Ovary (tissue), 3 donors: ENCODE measurements at regions not wholly inside any gene's neighbourhood (a gene's known extent, or its start where the extent isn't known, plus 50 kb on each side); places are given as distances from the start of the nearest gene placed in this dataset.

Experiments used
- POLR2A ChIP-seq: fragments of 450-650 bp; IDR thresholded peaks from one replicate; pipeline ENCODE4 v1.6.1; 2017; ENCODE audit warnings: antibody characterized with exemption, mild to moderate bottlenecking, moderate library complexity
- TF ChIP-seq, protein P1 (sequence below), 3 donors: fragments of 450-650 bp in 2 of 3; fragments of 200-600 bp in 1 of 3; IDR thresholded peaks; one replicate each; pipeline versions ENCODE4 v1.5.1 to v1.8.0; 2016 to 2022; ENCODE audit warnings: antibody characterized with exemption in 3 of 3, mild to moderate bottlenecking in 1 of 3
- donor health status: DM: no; HTN: no; CAD: no.

DNA sequence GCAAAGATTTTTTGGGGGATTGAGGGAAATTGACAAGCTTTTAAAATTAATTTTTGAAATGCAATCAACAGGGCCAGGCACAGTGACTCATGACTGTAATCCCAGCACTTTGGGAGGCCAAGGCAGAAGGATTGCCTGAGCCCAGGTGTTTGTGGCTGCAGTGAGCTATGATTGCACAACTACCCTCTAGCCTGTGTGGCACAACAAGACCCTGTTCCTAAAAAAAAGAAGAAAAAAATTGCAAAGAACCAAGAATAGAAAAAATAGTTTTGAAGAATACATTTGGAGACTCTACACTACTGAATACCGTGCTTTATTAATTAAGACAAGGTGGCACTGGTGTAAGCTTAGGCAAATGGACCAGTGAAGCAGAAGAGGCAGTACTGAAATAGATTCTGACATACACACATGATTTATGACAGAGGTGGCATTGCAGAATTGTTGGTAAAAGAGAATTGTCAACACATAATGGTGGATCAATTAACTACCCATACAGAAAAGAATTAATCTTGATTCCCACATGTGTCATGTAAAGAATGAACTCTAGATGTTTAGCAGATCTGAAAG, 443.3 kb upstream of the ATP11B start:
- TF ChIP-seq, protein P1, sequence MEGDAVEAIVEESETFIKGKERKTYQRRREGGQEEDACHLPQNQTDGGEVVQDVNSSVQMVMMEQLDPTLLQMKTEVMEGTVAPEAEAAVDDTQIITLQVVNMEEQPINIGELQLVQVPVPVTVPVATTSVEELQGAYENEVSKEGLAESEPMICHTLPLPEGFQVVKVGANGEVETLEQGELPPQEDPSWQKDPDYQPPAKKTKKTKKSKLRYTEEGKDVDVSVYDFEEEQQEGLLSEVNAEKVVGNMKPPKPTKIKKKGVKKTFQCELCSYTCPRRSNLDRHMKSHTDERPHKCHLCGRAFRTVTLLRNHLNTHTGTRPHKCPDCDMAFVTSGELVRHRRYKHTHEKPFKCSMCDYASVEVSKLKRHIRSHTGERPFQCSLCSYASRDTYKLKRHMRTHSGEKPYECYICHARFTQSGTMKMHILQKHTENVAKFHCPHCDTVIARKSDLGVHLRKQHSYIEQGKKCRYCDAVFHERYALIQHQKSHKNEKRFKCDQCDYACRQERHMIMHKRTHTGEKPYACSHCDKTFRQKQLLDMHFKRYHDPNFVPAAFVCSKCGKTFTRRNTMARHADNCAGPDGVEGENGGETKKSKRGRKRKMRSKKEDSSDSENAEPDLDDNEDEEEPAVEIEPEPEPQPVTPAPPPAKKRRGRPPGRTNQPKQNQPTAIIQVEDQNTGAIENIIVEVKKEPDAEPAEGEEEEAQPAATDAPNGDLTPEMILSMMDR (IDR thresholded peaks at IDR 0.05), result no peak
- no peak for TF ChIP-seq POLR2A
